ENCODE measurements at regions not wholly inside any gene's neighbourhood (a gene's known extent, or its start where the extent isn't known, plus 50 kb on each side); places are given as distances from the start of the nearest gene placed in this dataset.

DNA sequence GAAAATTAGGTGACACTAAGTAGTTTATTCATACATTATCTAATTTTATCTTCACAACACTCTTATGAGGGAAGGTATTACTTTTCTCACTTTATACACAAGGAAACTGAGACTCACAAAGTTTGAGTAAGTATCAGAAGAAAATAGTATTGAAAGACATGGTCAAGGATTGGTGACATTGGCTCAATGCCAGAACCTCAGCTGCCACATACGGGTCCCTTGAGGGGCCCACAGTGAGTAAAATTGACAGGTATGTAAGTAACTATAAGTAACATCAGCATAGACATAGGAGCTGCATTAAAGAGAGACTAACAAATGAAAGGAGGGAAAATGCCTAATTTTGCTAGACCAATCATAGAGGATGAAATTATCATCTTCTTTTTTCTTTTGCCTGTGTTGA lies 134.1 kb downstream of the COX18 start:
- TF ChIP-seq EZH2 (IDR thresholded peaks at IDR 0.05; ENCODE audit: borderline replicate concordance, low read depth, low read length) (no peak), POU5F1 (IDR thresholded peaks at IDR 0.05; ENCODE audit: borderline replicate concordance, low read depth, low read length, partially characterized antibody) (no peak), DDX20 (tag; IDR thresholded peaks at IDR 0.05; ENCODE audit: low read depth) (no peak), ZNF217 (CRISPR knock-in tag; IDR thresholded peaks at IDR 0.05) (no peak), KAT7 (CRISPR knock-in tag; IDR thresholded peaks at IDR 0.05; ENCODE audit: borderline replicate concordance) (no peak), KDM1A (IDR thresholded peaks at IDR 0.05) (no peak), HCFC1 (IDR thresholded peaks at IDR 0.05; ENCODE audit: low read depth, low read length) (no peak), RBFOX2 (IDR thresholded peaks at IDR 0.05; ENCODE audit: low read depth, low read length) (no peak), ZNF224 (CRISPR knock-in tag; IDR thresholded peaks at IDR 0.05) (no peak)
- TF ChIP-seq, protein P1, sequence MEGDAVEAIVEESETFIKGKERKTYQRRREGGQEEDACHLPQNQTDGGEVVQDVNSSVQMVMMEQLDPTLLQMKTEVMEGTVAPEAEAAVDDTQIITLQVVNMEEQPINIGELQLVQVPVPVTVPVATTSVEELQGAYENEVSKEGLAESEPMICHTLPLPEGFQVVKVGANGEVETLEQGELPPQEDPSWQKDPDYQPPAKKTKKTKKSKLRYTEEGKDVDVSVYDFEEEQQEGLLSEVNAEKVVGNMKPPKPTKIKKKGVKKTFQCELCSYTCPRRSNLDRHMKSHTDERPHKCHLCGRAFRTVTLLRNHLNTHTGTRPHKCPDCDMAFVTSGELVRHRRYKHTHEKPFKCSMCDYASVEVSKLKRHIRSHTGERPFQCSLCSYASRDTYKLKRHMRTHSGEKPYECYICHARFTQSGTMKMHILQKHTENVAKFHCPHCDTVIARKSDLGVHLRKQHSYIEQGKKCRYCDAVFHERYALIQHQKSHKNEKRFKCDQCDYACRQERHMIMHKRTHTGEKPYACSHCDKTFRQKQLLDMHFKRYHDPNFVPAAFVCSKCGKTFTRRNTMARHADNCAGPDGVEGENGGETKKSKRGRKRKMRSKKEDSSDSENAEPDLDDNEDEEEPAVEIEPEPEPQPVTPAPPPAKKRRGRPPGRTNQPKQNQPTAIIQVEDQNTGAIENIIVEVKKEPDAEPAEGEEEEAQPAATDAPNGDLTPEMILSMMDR (IDR thresholded peaks at IDR 0.05 in 2 of 3, conservative IDR thresholded peaks at IDR 0.05 in 1 of 3; ENCODE audit: insufficient read depth in 2 of 3, low read depth in 1 of 3, low read length in 3 of 3): no peak
- TF ChIP-seq, protein P2, sequence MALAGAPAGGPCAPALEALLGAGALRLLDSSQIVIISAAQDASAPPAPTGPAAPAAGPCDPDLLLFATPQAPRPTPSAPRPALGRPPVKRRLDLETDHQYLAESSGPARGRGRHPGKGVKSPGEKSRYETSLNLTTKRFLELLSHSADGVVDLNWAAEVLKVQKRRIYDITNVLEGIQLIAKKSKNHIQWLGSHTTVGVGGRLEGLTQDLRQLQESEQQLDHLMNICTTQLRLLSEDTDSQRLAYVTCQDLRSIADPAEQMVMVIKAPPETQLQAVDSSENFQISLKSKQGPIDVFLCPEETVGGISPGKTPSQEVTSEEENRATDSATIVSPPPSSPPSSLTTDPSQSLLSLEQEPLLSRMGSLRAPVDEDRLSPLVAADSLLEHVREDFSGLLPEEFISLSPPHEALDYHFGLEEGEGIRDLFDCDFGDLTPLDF (CRISPR knock-in tag; IDR thresholded peaks at IDR 0.05): no peak
- TF ChIP-seq, protein P3, sequence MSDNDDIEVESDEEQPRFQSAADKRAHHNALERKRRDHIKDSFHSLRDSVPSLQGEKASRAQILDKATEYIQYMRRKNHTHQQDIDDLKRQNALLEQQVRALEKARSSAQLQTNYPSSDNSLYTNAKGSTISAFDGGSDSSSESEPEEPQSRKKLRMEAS (CRISPR knock-in tag; IDR thresholded peaks at IDR 0.05): no peak
- TF ChIP-seq, protein P4, sequence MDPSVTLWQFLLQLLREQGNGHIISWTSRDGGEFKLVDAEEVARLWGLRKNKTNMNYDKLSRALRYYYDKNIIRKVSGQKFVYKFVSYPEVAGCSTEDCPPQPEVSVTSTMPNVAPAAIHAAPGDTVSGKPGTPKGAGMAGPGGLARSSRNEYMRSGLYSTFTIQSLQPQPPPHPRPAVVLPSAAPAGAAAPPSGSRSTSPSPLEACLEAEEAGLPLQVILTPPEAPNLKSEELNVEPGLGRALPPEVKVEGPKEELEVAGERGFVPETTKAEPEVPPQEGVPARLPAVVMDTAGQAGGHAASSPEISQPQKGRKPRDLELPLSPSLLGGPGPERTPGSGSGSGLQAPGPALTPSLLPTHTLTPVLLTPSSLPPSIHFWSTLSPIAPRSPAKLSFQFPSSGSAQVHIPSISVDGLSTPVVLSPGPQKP (CRISPR knock-in tag; IDR thresholded peaks at IDR 0.05): no peak
